ENCODE measurements at regions not wholly inside any gene's neighbourhood (a gene's known extent, or its start where the extent isn't known, plus 50 kb on each side); places are given as distances from the start of the nearest gene placed in this dataset.

DNA sequence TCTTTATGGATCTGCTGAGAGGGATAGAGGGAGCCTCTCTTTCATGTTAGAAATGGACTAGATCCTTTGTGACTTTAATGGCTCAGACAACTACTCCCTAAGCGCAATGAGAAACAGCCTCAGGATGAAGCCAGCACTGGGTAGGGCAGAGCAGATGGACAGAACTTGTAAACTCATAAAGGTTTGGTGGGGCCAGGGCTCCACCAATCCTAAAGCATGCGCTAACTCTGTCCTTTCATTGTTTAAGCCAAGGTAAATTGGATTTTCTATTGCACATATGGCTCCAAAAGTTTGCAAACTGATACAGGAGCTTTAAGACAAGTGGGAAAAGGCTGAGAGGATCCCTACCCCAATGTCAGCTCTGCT is 178.1 kb upstream of the MEOX2 start:
- Histone ChIP-seq H3K27me3 (ENCODE audit: control insufficient read depth in 2 of 2, insufficient read depth in 2 of 2, low read length in 2 of 2) (no peaks in the 10 kb centered on the region), H3K9me3 (ENCODE audit: control insufficient read depth in 2 of 2, low read length in 2 of 2) (no peaks in the 10 kb centered on the region), H3K36me3 (ENCODE audit: control insufficient read depth in 2 of 2, insufficient read depth in 2 of 2, low read length in 2 of 2) (no peaks in the 10 kb centered on the region), H3K4me1 (ENCODE audit: control insufficient read depth in 2 of 2, insufficient read depth in 2 of 2, low read length in 2 of 2) (no peaks in the 10 kb centered on the region), H3K27ac (ENCODE audit: low read depth in 2 of 2, low read length in 2 of 2) (peak overlapping the region in 1 of 2 donors; percentile 37), H3K9ac (ENCODE audit: low read depth in 1 of 2, low read length in 2 of 2) (no peak overlapping the region), H3K4me3 (ENCODE audit: low read length in 2 of 2) (no peak overlapping the region)

- Histone ChIP-seq H3K27me3 (ENCODE audit: control insufficient read depth in 2 of 2, insufficient read depth in 2 of 2, low read length in 2 of 2) (no peaks in the 10 kb centered on the region), H3K9me3 (ENCODE audit: control insufficient read depth in 2 of 2, low read length in 2 of 2) (no peaks in the 10 kb centered on the region), H3K4me1 (ENCODE audit: control insufficient read depth in 2 of 2, insufficient read depth in 2 of 2, low read length in 2 of 2) (no peaks in the 10 kb centered on the region), H3K9ac (ENCODE audit: low read depth in 1 of 2, low read length in 2 of 2) (no peak overlapping the region), H3K4me3 (ENCODE audit: low read length in 2 of 2) (no peak overlapping the region), H3K36me3 (ENCODE audit: control insufficient read depth in 2 of 2, insufficient read depth in 2 of 2, low read length in 2 of 2) (no peaks in the 10 kb centered on the region), H3K27ac (ENCODE audit: low read depth in 2 of 2, low read length in 2 of 2) (peak overlapping the region in 1 of 2 donors; percentile 37)
Measured at GRCh38 chr7:15863951-15864625, 177.6 kb upstream of the MEOX2 start.

DNA sequence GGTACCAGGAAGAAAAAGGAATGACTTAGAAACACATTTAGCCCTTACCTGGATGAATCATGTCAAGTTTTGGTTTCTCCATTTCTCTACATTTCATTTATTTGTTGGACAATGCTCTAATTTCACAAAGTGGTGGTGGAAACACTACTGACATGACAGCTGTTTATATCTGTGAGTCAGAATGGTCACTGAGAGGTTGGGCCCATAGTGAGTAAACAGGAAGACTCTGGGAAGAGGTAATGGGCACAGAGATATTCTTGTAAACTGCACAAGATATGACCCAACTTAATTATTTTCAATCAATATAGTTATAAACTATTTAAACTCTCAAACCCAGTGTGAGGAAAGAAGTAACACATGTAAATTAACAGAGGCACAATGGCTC is 176.3 kb upstream of the MEOX2 start:
- H3K4me3 ChIP-seq (ENCODE audit: low read length in 2 of 2), result no peak overlapping the region
- H3K36me3 ChIP-seq (ENCODE audit: control insufficient read depth in 2 of 2, insufficient read depth in 2 of 2, low read length in 2 of 2), result no peaks in the 10 kb centered on the region
- no peaks in the 10 kb centered on the region for H3K27me3 ChIP-seq (ENCODE audit: control insufficient read depth in 2 of 2, insufficient read depth in 2 of 2, low read length in 2 of 2)
- no peak overlapping the region for H3K27ac ChIP-seq (ENCODE audit: low read depth in 2 of 2, low read length in 2 of 2)
- H3K9ac ChIP-seq (ENCODE audit: low read depth in 1 of 2, low read length in 2 of 2), result no peak overlapping the region
- no peaks in the 10 kb centered on the region for H3K9me3 ChIP-seq (ENCODE audit: control insufficient read depth in 2 of 2, low read length in 2 of 2)
- H3K4me1 ChIP-seq (ENCODE audit: control insufficient read depth in 2 of 2, insufficient read depth in 2 of 2, low read length in 2 of 2), result no peaks in the 10 kb centered on the region

DNA sequence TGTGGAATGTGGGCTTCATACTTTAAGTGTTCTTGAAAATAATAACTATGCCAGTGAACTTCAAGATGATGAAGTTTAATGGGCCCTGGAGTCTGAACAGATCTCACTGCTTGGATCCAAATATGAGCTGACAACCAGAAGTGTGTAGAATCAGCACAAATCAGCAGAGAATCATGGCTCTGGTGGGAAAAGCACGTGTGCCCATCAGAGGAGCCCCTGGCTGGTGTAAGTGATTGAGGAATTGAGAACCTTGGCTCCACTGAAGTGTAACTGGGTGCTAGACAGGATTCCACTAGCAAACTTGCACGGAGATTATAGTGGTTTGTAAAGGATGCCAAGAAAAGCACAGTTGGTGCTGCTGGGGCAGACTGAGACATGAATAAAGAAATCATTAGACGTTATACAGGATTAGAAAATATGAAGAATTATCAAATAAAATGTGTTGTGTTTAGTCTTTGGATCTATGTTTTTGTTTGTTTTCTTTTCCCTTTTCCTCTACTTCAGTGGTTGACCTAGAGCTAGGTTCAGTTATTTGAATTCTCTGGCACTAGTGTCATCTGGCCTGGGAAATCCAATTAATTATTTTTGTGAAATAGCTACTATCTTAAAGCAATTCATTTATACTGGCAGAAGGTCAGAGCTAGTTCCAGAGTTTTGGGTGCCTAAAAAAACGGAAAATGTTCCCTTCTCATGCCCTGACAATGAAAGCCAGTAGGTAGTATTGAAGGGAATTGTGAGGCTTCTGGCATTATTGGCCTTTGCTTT is 175.7 kb upstream of the MEOX2 start:
- no peaks in the 10 kb centered on the region for H3K27me3 ChIP-seq (ENCODE audit: control insufficient read depth in 2 of 2, insufficient read depth in 2 of 2, low read length in 2 of 2)
- no peak overlapping the region for H3K9ac ChIP-seq (ENCODE audit: low read depth in 1 of 2, low read length in 2 of 2)
- H3K4me3 ChIP-seq (ENCODE audit: low read length in 2 of 2), result no peak overlapping the region
- no peak overlapping the region for H3K27ac ChIP-seq (ENCODE audit: low read depth in 2 of 2, low read length in 2 of 2)
- no peaks in the 10 kb centered on the region for H3K9me3 ChIP-seq (ENCODE audit: control insufficient read depth in 2 of 2, low read length in 2 of 2)
- no peaks in the 10 kb centered on the region for H3K4me1 ChIP-seq (ENCODE audit: control insufficient read depth in 2 of 2, insufficient read depth in 2 of 2, low read length in 2 of 2)
- no peaks in the 10 kb centered on the region for H3K36me3 ChIP-seq (ENCODE audit: control insufficient read depth in 2 of 2, insufficient read depth in 2 of 2, low read length in 2 of 2)

GRCh38 chr7:15860264-15860949 is 173.9 kb upstream of the MEOX2 start:
- Histone ChIP-seq H3K9me3 (ENCODE audit: control insufficient read depth in 2 of 2, low read length in 2 of 2) (no peaks in the 10 kb centered on the region), H3K27me3 (ENCODE audit: control insufficient read depth in 2 of 2, insufficient read depth in 2 of 2, low read length in 2 of 2) (no peaks in the 10 kb centered on the region), H3K4me1 (ENCODE audit: control insufficient read depth in 2 of 2, insufficient read depth in 2 of 2, low read length in 2 of 2) (no peaks in the 10 kb centered on the region), H3K36me3 (ENCODE audit: control insufficient read depth in 2 of 2, insufficient read depth in 2 of 2, low read length in 2 of 2) (no peaks in the 10 kb centered on the region), H3K9ac (ENCODE audit: low read depth in 1 of 2, low read length in 2 of 2) (no peak overlapping the region), H3K4me3 (ENCODE audit: low read length in 2 of 2) (no peak overlapping the region), H3K27ac (ENCODE audit: low read depth in 2 of 2, low read length in 2 of 2) (no peak overlapping the region)

DNA sequence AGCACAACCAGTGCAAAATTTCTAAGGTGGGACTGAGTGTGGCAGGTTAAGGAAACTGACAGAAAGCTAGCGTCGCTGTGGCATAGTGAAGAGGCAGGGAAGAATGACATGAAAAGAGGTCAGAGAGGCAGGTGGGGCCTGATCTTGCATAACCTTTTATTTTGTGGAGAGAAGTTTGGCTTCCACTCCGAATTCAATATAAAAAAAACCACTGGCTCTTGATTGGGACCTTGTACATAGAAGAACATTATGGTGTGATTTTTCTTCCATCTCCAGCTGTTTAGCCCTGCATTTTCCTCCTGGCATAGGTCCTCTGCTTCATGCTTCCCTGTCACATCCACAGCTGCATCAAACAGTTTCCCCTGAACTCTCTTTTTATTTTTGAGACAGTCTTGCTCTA is 170.5 kb upstream of the MEOX2 start:
- Histone ChIP-seq H3K4me3 (ENCODE audit: low read length in 2 of 2) (no peak overlapping the region), H3K9ac (ENCODE audit: low read depth in 1 of 2, low read length in 2 of 2) (no peak overlapping the region), H3K27ac (ENCODE audit: low read depth in 2 of 2, low read length in 2 of 2) (no peak overlapping the region), H3K36me3 (ENCODE audit: control insufficient read depth in 2 of 2, insufficient read depth in 2 of 2, low read length in 2 of 2) (no peaks in the 10 kb centered on the region), H3K27me3 (ENCODE audit: control insufficient read depth in 2 of 2, insufficient read depth in 2 of 2, low read length in 2 of 2) (no peaks in the 10 kb centered on the region), H3K9me3 (ENCODE audit: control insufficient read depth in 2 of 2, low read length in 2 of 2) (no peaks in the 10 kb centered on the region), H3K4me1 (ENCODE audit: control insufficient read depth in 2 of 2, insufficient read depth in 2 of 2, low read length in 2 of 2) (no peaks in the 10 kb centered on the region)

DNA sequence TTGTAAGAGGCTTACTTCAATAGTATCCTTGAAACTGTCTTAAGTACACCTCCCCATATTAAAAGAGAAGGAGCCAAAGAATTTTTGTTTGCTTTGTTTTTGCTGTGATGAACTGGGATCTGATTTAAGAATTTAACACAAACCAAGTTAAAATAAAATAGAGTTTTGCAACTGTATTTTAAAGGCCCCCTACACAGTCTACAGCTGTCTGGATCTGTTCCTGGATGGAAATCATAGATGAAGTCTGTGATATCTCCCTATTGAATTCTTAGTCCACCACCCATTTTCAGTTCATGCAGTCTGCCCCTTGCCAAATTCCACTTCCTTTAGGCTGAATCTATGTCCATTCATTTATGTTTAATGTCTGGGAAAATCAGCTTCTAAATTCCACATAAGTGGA is 169.8 kb upstream of the MEOX2 start:
- H3K36me3 ChIP-seq (ENCODE audit: control insufficient read depth in 2 of 2, insufficient read depth in 2 of 2, low read length in 2 of 2), result no peaks in the 10 kb centered on the region
- H3K27ac ChIP-seq (ENCODE audit: low read depth in 2 of 2, low read length in 2 of 2), result no peak overlapping the region
- H3K4me1 ChIP-seq (ENCODE audit: control insufficient read depth in 2 of 2, insufficient read depth in 2 of 2, low read length in 2 of 2), result no peaks in the 10 kb centered on the region
- no peaks in the 10 kb centered on the region for H3K9me3 ChIP-seq (ENCODE audit: control insufficient read depth in 2 of 2, low read length in 2 of 2)
- H3K4me3 ChIP-seq (ENCODE audit: low read length in 2 of 2), result no peak overlapping the region
- H3K27me3 ChIP-seq (ENCODE audit: control insufficient read depth in 2 of 2, insufficient read depth in 2 of 2, low read length in 2 of 2), result no peaks in the 10 kb centered on the region
- H3K9ac ChIP-seq (ENCODE audit: low read depth in 1 of 2, low read length in 2 of 2), result no peak overlapping the region

DNA sequence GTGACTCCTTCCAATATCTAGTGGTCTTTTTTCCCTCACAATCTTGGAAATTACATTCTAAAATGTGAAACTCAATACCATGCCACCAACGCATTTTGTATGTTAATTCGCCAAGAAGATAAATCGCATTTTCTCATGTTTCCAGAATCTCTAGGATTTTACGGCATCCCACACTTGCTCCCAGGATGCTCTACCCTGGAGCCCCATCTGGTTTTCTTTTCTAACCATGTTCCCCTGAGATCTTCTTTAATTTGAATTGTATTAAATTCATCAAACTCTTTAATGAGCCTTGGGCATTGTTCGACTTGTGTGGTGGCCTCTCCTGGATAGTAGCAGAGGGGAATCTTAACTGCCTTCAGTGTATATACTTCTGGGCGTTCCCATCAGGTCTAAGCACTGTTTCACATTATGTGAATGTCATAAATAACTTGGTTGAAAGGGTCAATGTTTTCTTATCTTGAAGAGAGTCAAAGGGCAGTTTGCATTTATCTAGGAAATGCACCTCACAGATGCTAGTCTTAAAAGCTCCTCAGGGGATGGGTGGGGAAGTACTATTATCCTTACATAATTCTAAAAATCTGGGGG is 169.1 kb upstream of the MEOX2 start:
- Histone ChIP-seq H3K9me3 (ENCODE audit: control insufficient read depth in 2 of 2, low read length in 2 of 2) (no peaks in the 10 kb centered on the region), H3K36me3 (ENCODE audit: control insufficient read depth in 2 of 2, insufficient read depth in 2 of 2, low read length in 2 of 2) (no peaks in the 10 kb centered on the region), H3K27ac (ENCODE audit: low read depth in 2 of 2, low read length in 2 of 2) (no peak overlapping the region), H3K27me3 (ENCODE audit: control insufficient read depth in 2 of 2, insufficient read depth in 2 of 2, low read length in 2 of 2) (no peaks in the 10 kb centered on the region), H3K4me1 (ENCODE audit: control insufficient read depth in 2 of 2, insufficient read depth in 2 of 2, low read length in 2 of 2) (no peaks in the 10 kb centered on the region), H3K4me3 (ENCODE audit: low read length in 2 of 2) (no peak overlapping the region), H3K9ac (ENCODE audit: low read depth in 1 of 2, low read length in 2 of 2) (no peak overlapping the region)

DNA sequence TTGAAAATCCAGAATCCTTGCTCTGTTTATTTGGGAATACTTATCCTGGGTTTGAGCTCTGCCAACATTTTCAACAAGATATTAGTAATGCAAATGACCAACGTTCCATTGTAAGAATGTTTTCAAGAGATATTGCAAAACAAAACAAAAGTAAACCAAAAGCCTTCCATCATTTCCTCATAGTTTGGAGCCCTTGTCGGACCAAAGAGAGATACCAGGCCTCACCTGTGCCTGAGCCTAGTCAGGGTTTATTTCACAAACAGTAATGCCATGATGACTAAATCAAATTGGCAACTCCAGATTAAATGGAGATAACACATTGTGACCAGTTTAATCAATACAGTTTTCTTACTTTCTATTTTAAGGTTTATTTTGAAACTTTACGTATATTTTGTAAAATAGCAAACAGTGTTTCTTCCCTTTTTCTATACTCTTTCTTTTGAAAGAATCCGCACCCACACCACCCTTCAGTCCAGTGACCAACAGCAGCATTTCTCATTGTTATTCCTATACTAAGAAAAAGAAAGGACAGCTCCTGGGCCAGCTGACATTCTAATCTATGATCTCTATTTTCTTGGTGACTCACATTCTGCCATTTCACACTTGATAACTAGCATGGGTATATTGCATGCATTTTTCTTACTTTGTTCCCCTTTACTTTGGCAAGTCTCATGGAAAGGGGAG is 168.5 kb upstream of the MEOX2 start:
- H3K9ac ChIP-seq (ENCODE audit: low read depth in 1 of 2, low read length in 2 of 2), result no peak overlapping the region
- H3K4me3 ChIP-seq (ENCODE audit: low read length in 2 of 2), result no peak overlapping the region
- H3K27me3 ChIP-seq (ENCODE audit: control insufficient read depth in 2 of 2, insufficient read depth in 2 of 2, low read length in 2 of 2), result no peaks in the 10 kb centered on the region
- no peaks in the 10 kb centered on the region for H3K9me3 ChIP-seq (ENCODE audit: control insufficient read depth in 2 of 2, low read length in 2 of 2)
- no peaks in the 10 kb centered on the region for H3K36me3 ChIP-seq (ENCODE audit: control insufficient read depth in 2 of 2, insufficient read depth in 2 of 2, low read length in 2 of 2)
- no peaks in the 10 kb centered on the region for H3K4me1 ChIP-seq (ENCODE audit: control insufficient read depth in 2 of 2, insufficient read depth in 2 of 2, low read length in 2 of 2)
- H3K27ac ChIP-seq (ENCODE audit: low read depth in 2 of 2, low read length in 2 of 2), result no peak overlapping the region
